ENCODE measurements at regions not wholly inside any gene's neighbourhood (a gene's known extent, or its start where the extent isn't known, plus 50 kb on each side); places are given as distances from the start of the nearest gene placed in this dataset.

DNA sequence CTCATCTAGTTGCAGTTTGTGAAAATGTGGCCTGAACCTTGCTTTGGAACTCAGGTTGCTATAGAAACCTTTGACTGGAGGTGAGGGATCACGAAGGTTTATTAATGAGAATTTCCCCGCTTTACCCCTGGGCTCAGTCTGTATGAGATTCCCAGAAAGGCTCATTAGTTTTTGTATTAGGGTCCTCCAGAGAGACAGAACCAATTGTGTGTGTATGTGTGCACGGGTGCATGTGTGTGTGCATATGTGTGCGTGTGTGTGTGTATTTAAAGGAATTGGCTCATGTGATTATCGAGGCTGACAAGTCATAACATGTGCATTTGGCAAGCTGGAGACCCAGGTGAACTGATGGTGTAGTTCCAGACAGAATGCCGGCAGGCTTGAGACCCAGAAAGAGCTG, 113.8 kb upstream of the DLX2 start:
- ChIA-PET POLR2A (no interaction called here), CTCF (interaction anchor here (0.8 to 1.4 kb wide), 4 partner anchors 15 to 249 kb away, joined by 3 to 4 read pairs (median 3); no protein-coding TSS in a partner anchor)
- Histone ChIP-seq H3K9me3 (no peaks in the 10 kb centered on the region), H3K4me3 (no peak overlapping the region), H3K27ac (no peak overlapping the region), H3K4me2 (no peak overlapping the region), H3K4me1 (no peaks in the 10 kb centered on the region)
- TF ChIP-seq FOSL2 (IDR thresholded peaks at IDR 0.05) (no peak), FOSL2 (CRISPR knock-in tag; IDR thresholded peaks at IDR 0.05) (no peak), EP300 (IDR thresholded peaks at IDR 0.05) (no peak), JUNB (IDR thresholded peaks at IDR 0.05) (no peak), RARB (CRISPR knock-in tag; IDR thresholded peaks at IDR 0.05) (no peak), MYC (IDR thresholded peaks at IDR 0.05; ENCODE audit: borderline replicate concordance, low read length) (no peak), NFE2L2 (conservative IDR thresholded peaks at IDR 0.05; ENCODE audit: low read length) (no peak), MAFK (IDR thresholded peaks at IDR 0.05; ENCODE audit: partially characterized antibody) (no peak), HOXA7 (CRISPR knock-in tag; IDR thresholded peaks at IDR 0.05) (no peak), CBX8 (IDR thresholded peaks at IDR 0.05) (no peak), TP53 (CRISPR knock-in tag; IDR thresholded peaks at IDR 0.05) (no peak)
- TF ChIP-seq, protein P1, sequence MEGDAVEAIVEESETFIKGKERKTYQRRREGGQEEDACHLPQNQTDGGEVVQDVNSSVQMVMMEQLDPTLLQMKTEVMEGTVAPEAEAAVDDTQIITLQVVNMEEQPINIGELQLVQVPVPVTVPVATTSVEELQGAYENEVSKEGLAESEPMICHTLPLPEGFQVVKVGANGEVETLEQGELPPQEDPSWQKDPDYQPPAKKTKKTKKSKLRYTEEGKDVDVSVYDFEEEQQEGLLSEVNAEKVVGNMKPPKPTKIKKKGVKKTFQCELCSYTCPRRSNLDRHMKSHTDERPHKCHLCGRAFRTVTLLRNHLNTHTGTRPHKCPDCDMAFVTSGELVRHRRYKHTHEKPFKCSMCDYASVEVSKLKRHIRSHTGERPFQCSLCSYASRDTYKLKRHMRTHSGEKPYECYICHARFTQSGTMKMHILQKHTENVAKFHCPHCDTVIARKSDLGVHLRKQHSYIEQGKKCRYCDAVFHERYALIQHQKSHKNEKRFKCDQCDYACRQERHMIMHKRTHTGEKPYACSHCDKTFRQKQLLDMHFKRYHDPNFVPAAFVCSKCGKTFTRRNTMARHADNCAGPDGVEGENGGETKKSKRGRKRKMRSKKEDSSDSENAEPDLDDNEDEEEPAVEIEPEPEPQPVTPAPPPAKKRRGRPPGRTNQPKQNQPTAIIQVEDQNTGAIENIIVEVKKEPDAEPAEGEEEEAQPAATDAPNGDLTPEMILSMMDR (IDR thresholded peaks at IDR 0.05): no peak
- TF ChIP-seq, protein P2, sequence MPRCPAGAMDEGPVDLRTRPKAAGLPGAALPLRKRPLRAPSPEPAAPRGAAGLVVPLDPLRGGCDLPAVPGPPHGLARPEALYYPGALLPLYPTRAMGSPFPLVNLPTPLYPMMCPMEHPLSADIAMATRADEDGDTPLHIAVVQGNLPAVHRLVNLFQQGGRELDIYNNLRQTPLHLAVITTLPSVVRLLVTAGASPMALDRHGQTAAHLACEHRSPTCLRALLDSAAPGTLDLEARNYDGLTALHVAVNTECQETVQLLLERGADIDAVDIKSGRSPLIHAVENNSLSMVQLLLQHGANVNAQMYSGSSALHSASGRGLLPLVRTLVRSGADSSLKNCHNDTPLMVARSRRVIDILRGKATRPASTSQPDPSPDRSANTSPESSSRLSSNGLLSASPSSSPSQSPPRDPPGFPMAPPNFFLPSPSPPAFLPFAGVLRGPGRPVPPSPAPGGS (IDR thresholded peaks at IDR 0.05): no peak
- TF ChIP-seq, protein P3, sequence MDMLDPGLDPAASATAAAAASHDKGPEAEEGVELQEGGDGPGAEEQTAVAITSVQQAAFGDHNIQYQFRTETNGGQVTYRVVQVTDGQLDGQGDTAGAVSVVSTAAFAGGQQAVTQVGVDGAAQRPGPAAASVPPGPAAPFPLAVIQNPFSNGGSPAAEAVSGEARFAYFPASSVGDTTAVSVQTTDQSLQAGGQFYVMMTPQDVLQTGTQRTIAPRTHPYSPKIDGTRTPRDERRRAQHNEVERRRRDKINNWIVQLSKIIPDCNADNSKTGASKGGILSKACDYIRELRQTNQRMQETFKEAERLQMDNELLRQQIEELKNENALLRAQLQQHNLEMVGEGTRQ (IDR thresholded peaks at IDR 0.05): no peak
- FAIRE-seq (no peak), DNase-seq (ENCODE audit: low read depth in 1 of 2, low spot score in 1 of 2) (no peak), ATAC-seq (no peak)
- 77% methylated on average over 6 of the region's 6 CpGs for WGBS (ENCODE audit: missing lambda C conversion rate)

DNA sequence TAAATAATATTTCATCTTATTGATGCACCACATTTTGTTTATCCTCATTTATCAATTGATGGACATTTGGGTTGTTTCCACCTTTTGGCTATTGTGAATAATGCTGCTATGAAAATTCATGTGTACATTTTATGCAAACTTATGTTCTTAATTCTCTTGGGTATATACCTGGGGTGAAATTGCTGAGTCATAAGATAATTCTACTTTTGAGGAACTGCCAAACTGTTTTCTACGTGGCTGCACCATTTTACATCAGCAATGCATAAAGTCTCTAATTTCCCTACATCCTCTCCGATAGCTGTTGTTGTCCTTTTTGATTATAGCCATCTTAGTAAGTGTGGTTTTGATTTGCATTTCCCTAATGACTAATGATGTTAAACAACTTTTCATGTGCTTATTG, 116.5 kb upstream of the DLX2 start:
- no peak overlapping the region for H3K4me2 ChIP-seq
- FAIRE-seq (no peak), DNase-seq (ENCODE audit: low read depth in 1 of 2, low spot score in 1 of 2) (no peak), ATAC-seq (no peak)
- no peak for TF ChIP-seq SREBF2 (IDR thresholded peaks at IDR 0.05)
- TF ChIP-seq MAFK (IDR thresholded peaks at IDR 0.05; ENCODE audit: partially characterized antibody): peak; percentile 92
- TF ChIP-seq FOSL2 (IDR thresholded peaks at IDR 0.05): no peak
- no peak for TF ChIP-seq FOSL2 (CRISPR knock-in tag; IDR thresholded peaks at IDR 0.05)
- peak; percentile 71 for TF ChIP-seq NFE2L2 (conservative IDR thresholded peaks at IDR 0.05; ENCODE audit: low read length)
- no peak for TF ChIP-seq RNF2 (IDR thresholded peaks at IDR 0.05; ENCODE audit: borderline replicate concordance, low read depth)
- WGBS (ENCODE audit: missing lambda C conversion rate): 68% methylated on average over 2 of the region's 2 CpGs
- H3K27ac ChIP-seq: no peak overlapping the region
- no peaks in the 10 kb centered on the region for H3K4me1 ChIP-seq
- H3K4me3 ChIP-seq: no peak overlapping the region
- POLR2A ChIA-PET: no interaction called here
- H3K9me3 ChIP-seq: no peaks in the 10 kb centered on the region
- CTCF ChIA-PET: interaction anchor here (1.8 kb wide), 1 partner anchor 12 kb away, joined by 4 read pairs; no protein-coding TSS in a partner anchor

DNA sequence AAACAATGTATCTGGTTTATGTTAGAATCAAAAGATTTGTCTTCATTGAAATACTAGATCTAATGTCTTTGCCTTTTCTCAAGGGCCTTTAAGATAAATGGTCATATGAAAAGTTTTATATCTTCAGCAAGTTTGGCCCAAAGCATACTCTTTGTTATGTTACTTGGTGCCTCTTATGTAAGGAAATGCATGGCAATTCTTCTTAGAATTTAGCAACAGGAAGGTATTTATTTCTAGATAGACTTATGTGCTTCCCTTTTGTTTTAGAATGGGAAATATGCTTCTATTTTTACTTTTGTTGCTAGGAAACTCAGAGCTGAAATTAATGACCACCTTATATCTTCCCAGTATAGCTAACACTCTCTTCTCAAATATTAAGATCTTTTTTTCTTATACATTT, 117.4 kb upstream of the DLX2 start:
- ATAC-seq (no peak), DNase-seq (ENCODE audit: low read depth in 1 of 2, low spot score in 1 of 2) (no peak), FAIRE-seq (no peak)
- Histone ChIP-seq H3K9me3 (no peaks in the 10 kb centered on the region), H3K4me3 (no peak overlapping the region), H3K4me1 (no peaks in the 10 kb centered on the region), H3K27ac (no peak overlapping the region), H3K4me2 (no peak overlapping the region)
- TF ChIP-seq ESRRA (IDR thresholded peaks at IDR 0.05; ENCODE audit: borderline replicate concordance, low read length) (no peak), ZNF302 (CRISPR knock-in tag; IDR thresholded peaks at IDR 0.05) (no peak), ZFP36 (IDR thresholded peaks at IDR 0.05; ENCODE audit: borderline replicate concordance, partially characterized antibody) (no peak), HOXA7 (CRISPR knock-in tag; IDR thresholded peaks at IDR 0.05) (no peak), JUN (IDR thresholded peaks at IDR 0.05) (no peak), TP53 (CRISPR knock-in tag; IDR thresholded peaks at IDR 0.05) (no peak), SREBF2 (IDR thresholded peaks at IDR 0.05) (no peak), HEYL (CRISPR knock-in tag; IDR thresholded peaks at IDR 0.05) (no peak)
- TF ChIP-seq, protein P4, sequence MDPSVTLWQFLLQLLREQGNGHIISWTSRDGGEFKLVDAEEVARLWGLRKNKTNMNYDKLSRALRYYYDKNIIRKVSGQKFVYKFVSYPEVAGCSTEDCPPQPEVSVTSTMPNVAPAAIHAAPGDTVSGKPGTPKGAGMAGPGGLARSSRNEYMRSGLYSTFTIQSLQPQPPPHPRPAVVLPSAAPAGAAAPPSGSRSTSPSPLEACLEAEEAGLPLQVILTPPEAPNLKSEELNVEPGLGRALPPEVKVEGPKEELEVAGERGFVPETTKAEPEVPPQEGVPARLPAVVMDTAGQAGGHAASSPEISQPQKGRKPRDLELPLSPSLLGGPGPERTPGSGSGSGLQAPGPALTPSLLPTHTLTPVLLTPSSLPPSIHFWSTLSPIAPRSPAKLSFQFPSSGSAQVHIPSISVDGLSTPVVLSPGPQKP (IDR thresholded peaks at IDR 0.05; ENCODE audit: low read depth, low read length): no peak
- CTCF ChIA-PET: interaction anchor here (0.9 to 2.5 kb wide), 3 partner anchors 11 to 242 kb away, joined by 3 to 11 read pairs (median 4); no protein-coding TSS in a partner anchor
- POLR2A ChIA-PET: no interaction called here

Measured in A549 (cell line).